ENCODE measurements at regions not wholly inside any gene's neighbourhood (a gene's known extent, or its start where the extent isn't known, plus 50 kb on each side); places are given as distances from the start of the nearest gene placed in this dataset.

- TF ChIP-seq CTCF (IDR thresholded peaks at IDR 0.05) (no peak), POLR2A (IDR thresholded peaks at IDR 0.05) (no peak), POLR2AphosphoS5 (IDR thresholded peaks at IDR 0.05) (no peak)
Measured at GRCh38 chr5:33322632-33323031, 118.1 kb upstream of the TARS1 start.
